ENCODE measurements at regions not wholly inside any gene's neighbourhood (a gene's known extent, or its start where the extent isn't known, plus 50 kb on each side); places are given as distances from the start of the nearest gene placed in this dataset.

DNA sequence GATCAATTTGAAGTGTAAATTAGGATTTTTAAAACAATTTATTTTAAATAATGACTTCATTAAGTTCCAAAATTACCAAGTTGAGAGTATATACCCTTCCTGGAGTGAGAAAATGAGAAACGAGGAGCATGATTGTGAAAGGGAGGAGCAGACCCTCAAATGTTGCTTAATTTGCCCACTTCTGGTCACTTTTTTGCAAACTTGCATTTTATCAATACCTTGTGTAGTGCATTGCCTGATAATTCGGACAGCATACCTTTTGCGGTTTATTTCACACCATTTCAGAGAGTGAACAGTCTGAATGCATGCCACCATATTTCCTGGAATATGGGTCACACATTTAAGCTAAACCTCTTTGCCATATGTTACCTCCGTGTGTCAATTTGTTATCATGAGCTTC, 669.7 kb downstream of the RNF144A start:
- no peak for DNase-seq (ENCODE audit: low read depth)
- H3K4me3 ChIP-seq (ENCODE audit: low read depth, low read length), result no peak overlapping the region
- TF ChIP-seq, protein P1, sequence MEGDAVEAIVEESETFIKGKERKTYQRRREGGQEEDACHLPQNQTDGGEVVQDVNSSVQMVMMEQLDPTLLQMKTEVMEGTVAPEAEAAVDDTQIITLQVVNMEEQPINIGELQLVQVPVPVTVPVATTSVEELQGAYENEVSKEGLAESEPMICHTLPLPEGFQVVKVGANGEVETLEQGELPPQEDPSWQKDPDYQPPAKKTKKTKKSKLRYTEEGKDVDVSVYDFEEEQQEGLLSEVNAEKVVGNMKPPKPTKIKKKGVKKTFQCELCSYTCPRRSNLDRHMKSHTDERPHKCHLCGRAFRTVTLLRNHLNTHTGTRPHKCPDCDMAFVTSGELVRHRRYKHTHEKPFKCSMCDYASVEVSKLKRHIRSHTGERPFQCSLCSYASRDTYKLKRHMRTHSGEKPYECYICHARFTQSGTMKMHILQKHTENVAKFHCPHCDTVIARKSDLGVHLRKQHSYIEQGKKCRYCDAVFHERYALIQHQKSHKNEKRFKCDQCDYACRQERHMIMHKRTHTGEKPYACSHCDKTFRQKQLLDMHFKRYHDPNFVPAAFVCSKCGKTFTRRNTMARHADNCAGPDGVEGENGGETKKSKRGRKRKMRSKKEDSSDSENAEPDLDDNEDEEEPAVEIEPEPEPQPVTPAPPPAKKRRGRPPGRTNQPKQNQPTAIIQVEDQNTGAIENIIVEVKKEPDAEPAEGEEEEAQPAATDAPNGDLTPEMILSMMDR (conservative IDR thresholded peaks at IDR 0.05; ENCODE audit: low read depth, low read length), result no peak

DNA sequence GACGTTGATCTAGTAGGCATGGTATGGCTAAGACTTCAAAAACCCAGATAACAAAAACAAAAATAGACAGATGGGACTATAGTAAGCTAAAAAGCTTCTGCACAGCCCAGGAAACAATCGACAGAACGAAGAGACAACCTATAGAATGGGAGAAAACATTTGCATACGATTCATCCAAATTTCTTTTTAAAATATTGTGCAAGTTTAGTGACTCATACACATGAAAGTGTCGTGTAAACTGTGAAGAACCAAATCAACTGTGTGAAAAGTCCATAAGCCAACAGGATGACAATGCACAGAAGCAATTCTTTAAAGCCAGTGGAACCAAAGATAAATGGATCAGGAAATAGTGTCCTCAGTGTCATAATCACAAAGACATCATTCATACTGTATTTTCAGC, 671.1 kb downstream of the RNF144A start:
- no peak for DNase-seq (ENCODE audit: low read depth)
- no peak overlapping the region for H3K4me3 ChIP-seq (ENCODE audit: low read depth, low read length)
- TF ChIP-seq, protein P1 (conservative IDR thresholded peaks at IDR 0.05; ENCODE audit: low read depth, low read length), result no peak

DNA sequence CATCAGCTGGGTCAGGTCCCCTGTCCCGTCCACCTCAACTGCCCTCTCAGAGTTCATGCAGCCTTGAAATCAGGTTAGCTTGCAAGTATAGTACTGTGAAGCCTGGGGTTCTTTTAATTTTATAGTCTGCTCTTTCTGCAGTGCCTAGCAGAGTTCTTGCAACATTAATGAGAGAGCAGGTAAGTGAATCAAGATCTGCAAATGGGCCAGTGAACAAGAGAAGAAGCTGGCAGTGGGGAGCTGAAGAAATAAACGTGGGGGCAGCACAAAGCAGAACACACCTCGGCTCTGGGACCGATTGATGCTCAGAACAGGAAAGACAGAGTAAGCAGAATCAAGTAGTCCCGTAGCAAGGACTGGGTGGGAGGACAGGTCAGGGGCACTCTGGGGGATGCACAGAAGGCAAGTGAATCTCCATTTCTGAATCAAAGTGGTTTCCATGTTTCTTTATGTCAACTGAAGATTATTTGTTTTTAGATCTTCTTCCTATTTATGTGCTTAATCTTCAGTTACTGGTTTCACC, 675.5 kb downstream of the RNF144A start:
- H3K4me3 ChIP-seq (ENCODE audit: low read depth, low read length), result no peak overlapping the region
- no peak for DNase-seq (ENCODE audit: low read depth)
- TF ChIP-seq, protein P1 (conservative IDR thresholded peaks at IDR 0.05; ENCODE audit: low read depth, low read length), result no peak

GRCh38 chr2:7593360-7593759, 676.1 kb downstream of the RNF144A start:
- H3K4me3 ChIP-seq (ENCODE audit: low read depth, low read length), result no peak overlapping the region
- no peak for DNase-seq (ENCODE audit: low read depth)
- TF ChIP-seq, protein P1 (conservative IDR thresholded peaks at IDR 0.05; ENCODE audit: low read depth, low read length), result no peak

GRCh38 chr2:7594211-7594610, 677.0 kb downstream of the RNF144A start:
- TF ChIP-seq, protein P1 (conservative IDR thresholded peaks at IDR 0.05; ENCODE audit: low read depth, low read length), result no peak
- H3K4me3 ChIP-seq (ENCODE audit: low read depth, low read length), result no peak overlapping the region
- DNase-seq (ENCODE audit: low read depth), result no peak

DNA sequence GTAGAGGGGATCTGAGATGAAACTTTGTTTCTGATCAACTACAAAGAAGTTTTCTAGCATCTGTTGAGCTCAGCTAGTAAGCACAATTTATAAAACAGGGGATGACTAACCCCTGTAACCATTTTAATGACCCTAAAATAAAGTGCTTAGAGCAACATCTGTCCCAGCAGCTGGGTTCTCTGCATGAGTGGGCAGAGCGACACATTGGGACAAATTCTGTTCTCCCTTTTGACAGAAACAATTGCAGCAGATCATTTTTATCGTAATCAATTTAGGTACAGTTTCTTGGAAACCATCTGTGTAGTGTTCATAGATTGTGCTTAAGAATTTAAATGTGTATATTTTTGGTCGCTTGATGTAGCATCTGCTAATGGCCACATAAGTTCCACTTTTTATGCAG, 678.0 kb downstream of the RNF144A start:
- no peak for DNase-seq (ENCODE audit: low read depth)
- no peak overlapping the region for H3K4me3 ChIP-seq (ENCODE audit: low read depth, low read length)
- TF ChIP-seq, protein P1 (conservative IDR thresholded peaks at IDR 0.05; ENCODE audit: low read depth, low read length), result no peak

DNA sequence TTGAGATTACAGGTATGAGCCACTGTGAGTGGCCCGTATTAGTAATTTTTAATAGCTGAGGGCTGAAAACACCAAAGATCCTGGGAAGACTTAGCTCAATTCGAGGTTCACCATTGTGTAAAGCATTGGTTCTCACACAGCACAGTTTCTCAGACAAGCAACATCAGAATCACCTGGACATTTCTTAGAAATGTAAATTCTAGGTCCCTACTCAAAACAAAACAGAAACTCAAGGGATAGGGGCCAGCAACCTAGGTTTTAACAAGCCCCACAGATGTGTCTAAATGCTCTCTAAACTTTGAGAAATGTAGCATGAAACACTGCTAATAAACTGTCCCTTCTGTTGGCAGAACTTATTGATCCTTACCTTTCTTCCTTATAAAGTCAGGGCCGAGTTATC, 681.2 kb downstream of the RNF144A start:
- TF ChIP-seq, protein P1 (conservative IDR thresholded peaks at IDR 0.05; ENCODE audit: low read depth, low read length), result no peak
- no peak overlapping the region for H3K4me3 ChIP-seq (ENCODE audit: low read depth, low read length)
- DNase-seq (ENCODE audit: low read depth), result no peak

All from epithelial cell of proximal tubule (primary cell).